ENCODE measurements at regions not wholly inside any gene's neighbourhood (a gene's known extent, or its start where the extent isn't known, plus 50 kb on each side); places are given as distances from the start of the nearest gene placed in this dataset.
"Not testable (repeated sequence)": the region's sequence is repeated elsewhere in the genome, so short reads cannot be mapped to it uniquely, and the experiment has no call there.

GRCh38 chr17:27200476-27200875 lies 93.4 kb upstream of the WSB1 start:
- no peak for DNase-seq (ENCODE audit: low read depth in 2 of 2, low spot score in 1 of 2)

- DNase-seq (ENCODE audit: low read depth in 2 of 2, low spot score in 1 of 2) = no peak
Measured at GRCh38 chr17:27203241-27203640, 90.7 kb upstream of the WSB1 start.

DNA sequence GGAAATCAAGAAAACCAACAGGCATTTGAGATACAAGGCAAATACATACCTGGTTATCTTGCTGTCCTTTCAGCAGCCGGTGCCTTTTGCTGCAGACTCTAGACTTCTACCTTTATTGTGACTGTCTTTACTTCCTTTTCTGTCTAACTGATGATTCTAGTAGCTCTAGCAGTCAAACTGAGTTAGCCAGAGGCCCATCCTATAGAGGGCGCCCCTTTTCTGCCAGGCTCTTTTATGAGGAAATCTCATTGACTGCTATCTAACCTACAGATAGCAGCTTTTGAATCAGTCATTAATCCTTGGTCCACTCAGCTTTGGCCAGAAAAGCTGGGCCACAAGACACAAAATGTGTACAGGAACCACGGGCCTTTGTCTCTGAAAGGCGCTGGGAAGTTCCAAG lies 87.5 kb upstream of the WSB1 start:
- DNase-seq (ENCODE audit: low read depth in 2 of 2, low spot score in 1 of 2) = no peak

- DNase-seq (ENCODE audit: low read depth in 2 of 2, low spot score in 1 of 2) = no peak
Measured at GRCh38 chr17:27207073-27207513, 86.8 kb upstream of the WSB1 start.

- not testable (repeated sequence) for DNase-seq (ENCODE audit: low read depth in 2 of 2, low spot score in 1 of 2)
Measured at GRCh38 chr17:27208370-27208769, 85.5 kb upstream of the WSB1 start.

GRCh38 chr17:27209316-27209715 lies 84.6 kb upstream of the WSB1 start:
- no peak for DNase-seq (ENCODE audit: low read depth in 2 of 2, low spot score in 1 of 2)

DNA sequence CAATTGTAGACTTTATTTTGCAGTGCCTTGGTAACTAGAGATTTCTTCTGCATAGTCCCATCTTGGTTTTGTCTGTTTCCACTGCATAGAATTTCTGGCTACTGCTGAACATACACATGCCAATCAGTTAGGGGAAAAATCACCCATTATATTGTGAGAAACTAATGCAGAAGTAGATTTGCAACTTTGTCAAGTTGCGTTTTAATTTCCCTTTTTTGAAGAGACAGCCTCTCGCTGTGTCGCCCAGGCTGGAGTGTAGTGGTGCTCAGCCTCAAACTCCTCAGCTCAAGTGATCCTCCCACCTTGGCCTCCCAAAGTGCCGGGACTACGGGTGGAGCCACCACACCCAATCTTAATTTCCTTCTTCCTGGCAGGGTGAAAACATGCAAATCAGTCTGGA lies 83.1 kb upstream of the WSB1 start:
- not testable (repeated sequence) for DNase-seq (ENCODE audit: low read depth in 2 of 2, low spot score in 1 of 2)

GRCh38 chr17:27216836-27217235 lies 77.1 kb upstream of the WSB1 start:
- no peak for DNase-seq (ENCODE audit: low read depth in 2 of 2, low spot score in 1 of 2)

- no peak for DNase-seq (ENCODE audit: low read depth in 2 of 2, low spot score in 1 of 2)
Measured at GRCh38 chr17:27217631-27218030, 76.3 kb upstream of the WSB1 start.

DNA sequence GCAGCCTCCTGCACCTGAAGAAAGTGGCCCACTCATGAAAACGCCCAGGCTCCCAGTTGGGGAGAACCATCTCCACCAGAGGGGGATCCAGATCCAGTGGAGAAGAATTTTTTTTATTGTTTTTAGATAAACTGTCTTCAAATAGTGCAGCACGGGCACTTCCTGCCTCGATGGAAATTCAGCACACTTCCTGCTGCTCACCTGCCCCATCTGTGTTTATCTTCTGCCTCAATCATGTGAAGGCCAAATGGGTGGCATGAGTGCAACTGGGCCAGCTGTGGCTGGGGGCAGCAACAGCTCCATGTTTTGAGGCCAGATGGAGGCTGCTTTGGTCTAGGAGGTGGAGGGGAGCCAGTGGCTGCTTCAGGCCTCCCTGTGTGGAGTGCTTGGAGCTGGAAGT lies 75.9 kb upstream of the WSB1 start:
- DNase-seq (ENCODE audit: low read depth in 2 of 2, low spot score in 1 of 2) = no peak

DNA sequence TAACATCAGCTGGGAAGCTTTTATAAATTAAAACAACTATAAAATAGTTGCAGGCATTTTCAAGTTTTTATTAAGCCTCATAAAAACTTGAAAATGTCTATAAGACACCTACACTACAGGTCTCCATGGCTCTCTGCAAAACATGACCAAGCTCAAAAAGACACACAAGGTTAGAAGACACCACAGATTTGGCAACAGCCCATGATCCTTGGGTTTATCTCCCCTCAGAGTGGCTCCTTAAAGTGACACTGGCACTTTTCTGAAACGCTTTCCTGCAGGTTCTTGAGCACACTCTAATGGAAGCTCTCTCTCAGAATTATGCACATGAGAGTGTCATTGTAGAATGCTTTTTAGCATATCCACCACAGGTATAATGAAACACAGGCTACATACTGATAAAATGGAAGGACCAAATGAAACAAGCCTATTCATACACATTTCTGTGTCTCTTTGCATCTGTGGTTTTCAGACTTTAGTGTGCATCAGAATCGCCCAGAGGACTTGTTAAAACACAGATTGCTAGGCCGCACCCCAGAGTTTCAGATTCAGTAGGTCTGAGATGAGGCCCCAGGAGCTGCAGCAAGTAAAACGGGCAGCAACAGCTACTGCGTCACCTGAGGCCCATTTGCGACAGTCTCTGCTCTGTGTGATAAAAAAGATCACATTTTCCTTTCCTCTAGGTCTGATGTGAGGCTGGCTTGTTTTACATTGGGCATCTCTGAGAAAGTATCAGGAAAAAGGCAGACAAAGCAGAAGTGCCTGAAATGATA lies 75.0 kb upstream of the WSB1 start:
- DNase-seq (ENCODE audit: low read depth in 2 of 2, low spot score in 1 of 2) = no peak

GRCh38 chr17:27222515-27222914 lies 71.4 kb upstream of the WSB1 start:
- no peak for DNase-seq (ENCODE audit: low read depth in 2 of 2, low spot score in 1 of 2)

GRCh38 chr17:27224526-27225315 lies 69.2 kb upstream of the WSB1 start:
- DNase-seq (ENCODE audit: low read depth in 2 of 2, low spot score in 1 of 2) = no peak

GRCh38 chr17:27226611-27227230 lies 67.2 kb upstream of the WSB1 start:
- DNase-seq (ENCODE audit: low read depth in 2 of 2, low spot score in 1 of 2) = no peak

- DNase-seq (ENCODE audit: low read depth in 2 of 2, low spot score in 1 of 2) = no peak
Measured at GRCh38 chr17:27230996-27231395, 62.9 kb upstream of the WSB1 start.

DNA sequence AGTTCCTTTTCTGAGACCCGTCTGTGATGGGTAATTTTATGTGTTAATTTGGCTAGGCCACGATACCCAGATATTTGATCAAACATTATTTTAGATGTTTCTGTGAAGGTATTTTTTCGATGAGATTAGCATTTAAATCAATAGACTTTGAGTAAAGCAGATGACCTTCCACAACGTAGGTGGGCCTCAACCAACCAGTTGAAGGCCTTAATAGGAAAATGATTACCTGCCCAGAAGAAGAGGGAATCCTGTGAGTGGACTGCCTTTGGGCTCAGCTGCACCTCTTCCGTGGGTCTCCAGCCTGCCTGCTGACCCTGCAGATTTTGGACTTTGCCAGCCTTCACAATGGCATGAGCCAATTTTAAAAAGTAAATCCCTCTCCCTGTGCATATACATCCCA lies 61.6 kb upstream of the WSB1 start:
- no peak for DNase-seq (ENCODE audit: low read depth in 2 of 2, low spot score in 1 of 2)

GRCh38 chr17:27233059-27233458 lies 60.9 kb upstream of the WSB1 start:
- DNase-seq (ENCODE audit: low read depth in 2 of 2, low spot score in 1 of 2) = no peak

DNA sequence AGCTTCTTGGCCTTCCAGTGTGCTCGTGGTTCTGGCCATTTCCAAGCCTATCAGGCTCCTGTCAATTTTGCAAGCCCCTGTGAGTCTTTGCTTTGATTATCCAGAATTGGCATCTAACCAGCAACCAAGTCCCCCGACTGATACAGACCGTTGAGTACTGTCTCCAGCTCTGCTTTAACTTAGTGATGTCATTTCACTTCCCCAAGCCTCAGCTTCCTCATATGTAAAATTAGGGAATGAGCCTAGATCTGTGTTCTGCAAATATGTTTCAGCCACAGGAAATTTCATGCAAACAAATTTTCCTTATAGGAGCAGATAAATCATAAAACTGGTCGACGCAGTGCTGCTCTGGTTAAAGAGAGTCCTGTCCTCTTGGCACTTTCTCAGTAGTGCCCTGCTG lies 60.1 kb upstream of the WSB1 start:
- no peak for DNase-seq (ENCODE audit: low read depth in 2 of 2, low spot score in 1 of 2)

DNA sequence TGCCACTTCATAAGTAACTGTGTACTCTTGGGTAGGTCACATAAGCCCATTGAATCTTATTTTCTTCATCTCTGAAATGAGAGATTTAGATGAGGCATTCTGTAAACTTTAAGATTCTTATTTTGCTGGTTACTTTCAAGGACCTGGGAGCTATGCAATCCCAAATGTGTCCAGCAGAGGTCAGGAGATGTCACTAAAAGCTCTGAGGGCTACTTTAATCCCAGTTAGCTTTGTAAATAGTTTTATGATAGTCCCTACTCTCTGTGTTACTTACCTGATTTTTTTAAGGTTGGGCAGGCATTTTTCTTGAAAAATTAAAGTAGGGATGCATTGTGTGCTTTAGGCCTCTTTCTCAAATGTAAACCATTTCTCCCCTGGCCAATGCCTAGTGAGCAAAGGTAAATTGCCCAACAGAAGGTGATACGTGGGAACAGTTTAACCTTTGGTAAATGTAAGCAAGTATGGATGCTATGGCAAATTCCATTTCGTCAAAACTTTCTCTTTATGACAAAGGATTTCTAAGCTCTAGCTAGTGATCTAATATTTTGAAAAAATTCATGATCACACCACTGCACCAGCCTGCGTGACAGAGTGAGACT lies 57.1 kb upstream of the WSB1 start:
- DNase-seq (ENCODE audit: low read depth in 2 of 2, low spot score in 1 of 2) = peak; percentile 41 to 73

DNA sequence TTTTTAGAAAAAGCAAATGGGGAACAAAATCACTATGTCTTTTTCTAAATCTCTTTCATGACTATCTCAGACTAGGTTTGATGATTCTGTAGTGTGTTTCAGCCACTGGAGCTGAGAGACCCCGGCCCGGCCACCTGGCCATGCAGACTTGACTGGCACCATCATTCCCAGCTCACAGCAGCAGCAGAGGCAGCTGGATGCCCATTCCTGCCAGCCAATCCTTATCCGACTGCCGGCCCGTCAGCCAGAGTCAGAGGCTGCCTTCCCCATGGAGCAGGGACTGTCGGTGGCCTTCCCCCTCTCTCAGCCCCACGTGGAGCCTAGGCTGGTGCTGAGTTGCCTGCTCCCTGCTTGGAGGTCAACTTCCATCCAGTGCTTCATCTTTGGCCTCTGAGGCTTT lies 56.0 kb upstream of the WSB1 start:
- DNase-seq (ENCODE audit: low read depth in 2 of 2, low spot score in 1 of 2) = no peak

DNA sequence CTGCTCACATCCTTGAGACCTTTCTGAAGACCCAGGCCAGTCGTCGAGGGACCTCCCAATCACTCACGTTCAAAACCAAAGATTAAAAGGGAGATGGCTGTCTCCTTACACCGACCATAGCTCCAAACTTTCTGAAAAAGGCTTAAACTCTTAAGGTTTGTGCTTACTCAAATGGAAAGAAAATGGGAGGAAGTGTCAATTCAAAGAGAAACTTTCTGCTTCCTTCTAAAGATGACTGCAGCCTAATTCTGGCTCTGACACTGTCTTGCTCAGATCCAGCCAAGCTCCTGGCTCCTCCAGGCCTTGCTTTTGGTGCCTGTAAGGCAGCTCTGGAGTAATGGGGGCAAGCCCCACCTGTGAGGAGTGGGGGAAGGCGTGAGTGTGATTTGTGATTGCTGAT lies 54.9 kb upstream of the WSB1 start:
- DNase-seq (ENCODE audit: low read depth in 2 of 2, low spot score in 1 of 2) = no peak

DNA sequence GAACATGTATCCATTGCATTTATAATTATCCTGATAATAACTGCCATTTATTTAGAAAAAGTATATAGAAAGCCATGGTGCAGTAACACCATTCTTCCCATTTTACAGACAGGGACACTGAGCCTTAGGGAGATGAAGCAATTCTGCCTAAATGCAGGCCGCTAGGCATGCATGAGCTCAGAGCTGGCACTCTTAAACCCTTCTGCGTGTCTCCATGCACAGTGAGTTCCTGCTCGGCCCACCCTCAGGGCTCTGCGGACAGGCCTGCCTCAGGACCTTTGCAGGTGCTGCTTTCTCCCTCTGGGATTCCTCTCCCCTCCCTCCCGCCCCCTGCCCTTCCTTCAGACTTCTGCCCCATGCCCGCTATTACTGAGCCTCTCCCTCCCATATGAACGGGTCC lies 54.3 kb upstream of the WSB1 start:
- no peak for DNase-seq (ENCODE audit: low read depth in 2 of 2, low spot score in 1 of 2)

Data from stimulated activated CD8-positive, alpha-beta memory T cell treated with anti-CD3 and anti-CD28 coated beads, Interleukin-4, amount 100 ng/mL, for 4 hours (primary cell).